ENCODE measurements at regions not wholly inside any gene's neighbourhood (a gene's known extent, or its start where the extent isn't known, plus 50 kb on each side); places are given as distances from the start of the nearest gene placed in this dataset.
"Not testable (repeated sequence)": the region's sequence is repeated elsewhere in the genome, so short reads cannot be mapped to it uniquely, and the experiment has no call there.

- DNase-seq (ENCODE audit: low spot score): no peak
Measured at GRCh38 chr12:23084236-23084995, 459.4 kb downstream of the ETNK1 start.

- DNase-seq (ENCODE audit: low spot score): no peak
Measured at GRCh38 chr12:23088594-23088993, 463.6 kb downstream of the ETNK1 start.

GRCh38 chr12:23093488-23093887 is 468.5 kb downstream of the ETNK1 start:
- DNase-seq (ENCODE audit: low spot score): no peak

GRCh38 chr12:23096321-23096720 is 471.4 kb downstream of the ETNK1 start:
- no peak for DNase-seq (ENCODE audit: low spot score)

GRCh38 chr12:23098110-23098509 is 473.1 kb downstream of the ETNK1 start:
- no peak for DNase-seq (ENCODE audit: low spot score)

- no peak for DNase-seq (ENCODE audit: low spot score)
Measured at GRCh38 chr12:23098517-23098916, 473.5 kb downstream of the ETNK1 start.

GRCh38 chr12:23099104-23099503 is 474.1 kb downstream of the ETNK1 start:
- no peak for DNase-seq (ENCODE audit: low spot score)

- no peak for DNase-seq (ENCODE audit: low spot score)
Measured at GRCh38 chr12:23099604-23100003, 474.6 kb downstream of the ETNK1 start.

- DNase-seq (ENCODE audit: low spot score): no peak
Measured at GRCh38 chr12:23108957-23109356, 484.0 kb downstream of the ETNK1 start.

GRCh38 chr12:23113781-23114180 is 488.8 kb downstream of the ETNK1 start:
- DNase-seq (ENCODE audit: low spot score): no peak

GRCh38 chr12:23115984-23116383 is 491.0 kb downstream of the ETNK1 start:
- no peak for DNase-seq (ENCODE audit: low spot score)

- no peak for DNase-seq (ENCODE audit: low spot score)
Measured at GRCh38 chr12:23126794-23127193, 501.8 kb downstream of the ETNK1 start.

GRCh38 chr12:23127701-23128100 is 502.7 kb downstream of the ETNK1 start:
- no peak for DNase-seq (ENCODE audit: low spot score)

- no peak for DNase-seq (ENCODE audit: low spot score)
Measured at GRCh38 chr12:23128462-23128861, 503.5 kb downstream of the ETNK1 start.

GRCh38 chr12:23132357-23132756 is 507.4 kb downstream of the ETNK1 start:
- DNase-seq (ENCODE audit: low spot score): no peak

- DNase-seq (ENCODE audit: low spot score): no peak
Measured at GRCh38 chr12:23133471-23133870, 508.5 kb downstream of the ETNK1 start.

- no peak for DNase-seq (ENCODE audit: low spot score)
Measured at GRCh38 chr12:23139026-23139425, 514.1 kb downstream of the ETNK1 start.

- DNase-seq (ENCODE audit: low spot score): no peak
Measured at GRCh38 chr12:23140710-23141109, 515.7 kb downstream of the ETNK1 start.

- DNase-seq (ENCODE audit: low spot score): no peak
Measured at GRCh38 chr12:23141335-23141734, 516.4 kb downstream of the ETNK1 start.

- not testable (repeated sequence) for DNase-seq (ENCODE audit: low spot score)
Measured at GRCh38 chr12:23146070-23146469, 521.1 kb downstream of the ETNK1 start.

- no peak for DNase-seq (ENCODE audit: low spot score)
Measured at GRCh38 chr12:23168459-23168858, 543.5 kb downstream of the ETNK1 start.

- no peak for DNase-seq (ENCODE audit: low spot score)
Measured at GRCh38 chr12:23169012-23169695, 544.2 kb downstream of the ETNK1 start.

- DNase-seq (ENCODE audit: low spot score): no peak
Measured at GRCh38 chr12:23169696-23170013, 544.7 kb downstream of the ETNK1 start.

GRCh38 chr12:23174917-23175316 is 549.9 kb downstream of the ETNK1 start:
- DNase-seq (ENCODE audit: low spot score): no peak
